GM21447 (cell line): ENCODE measurements at regions not wholly inside any gene's neighbourhood (a gene's known extent, or its start where the extent isn't known, plus 50 kb on each side); places are given as distances from the start of the nearest gene placed in this dataset.

Experiments used
- ATAC-seq: cut with Tn5 transposase; IDR thresholded peaks from one replicate; pipeline ENCODE4 v1.9.1; 2021; ENCODE audit not compliant: unreplicated experiment

DNA sequence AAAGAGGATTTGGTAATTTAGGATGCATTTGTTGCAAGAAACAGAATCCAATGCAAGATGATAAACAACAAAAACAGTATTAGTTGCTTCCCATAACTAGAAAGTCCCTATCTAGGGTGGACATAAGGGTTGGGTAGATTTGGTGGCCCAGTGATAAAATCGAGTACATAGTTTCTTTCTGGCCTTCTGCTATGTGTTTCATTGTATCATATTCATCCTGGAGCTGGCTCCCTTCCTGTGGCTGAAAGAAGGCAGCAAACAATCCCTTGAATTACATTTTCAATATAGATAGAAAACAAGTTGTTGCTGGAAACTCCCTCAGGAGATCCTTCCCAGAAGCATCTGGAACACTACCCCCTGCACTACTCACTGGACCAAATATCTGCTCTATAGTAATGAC, 135.1 kb downstream of the ID4 start:
- no peak for ATAC-seq

DNA sequence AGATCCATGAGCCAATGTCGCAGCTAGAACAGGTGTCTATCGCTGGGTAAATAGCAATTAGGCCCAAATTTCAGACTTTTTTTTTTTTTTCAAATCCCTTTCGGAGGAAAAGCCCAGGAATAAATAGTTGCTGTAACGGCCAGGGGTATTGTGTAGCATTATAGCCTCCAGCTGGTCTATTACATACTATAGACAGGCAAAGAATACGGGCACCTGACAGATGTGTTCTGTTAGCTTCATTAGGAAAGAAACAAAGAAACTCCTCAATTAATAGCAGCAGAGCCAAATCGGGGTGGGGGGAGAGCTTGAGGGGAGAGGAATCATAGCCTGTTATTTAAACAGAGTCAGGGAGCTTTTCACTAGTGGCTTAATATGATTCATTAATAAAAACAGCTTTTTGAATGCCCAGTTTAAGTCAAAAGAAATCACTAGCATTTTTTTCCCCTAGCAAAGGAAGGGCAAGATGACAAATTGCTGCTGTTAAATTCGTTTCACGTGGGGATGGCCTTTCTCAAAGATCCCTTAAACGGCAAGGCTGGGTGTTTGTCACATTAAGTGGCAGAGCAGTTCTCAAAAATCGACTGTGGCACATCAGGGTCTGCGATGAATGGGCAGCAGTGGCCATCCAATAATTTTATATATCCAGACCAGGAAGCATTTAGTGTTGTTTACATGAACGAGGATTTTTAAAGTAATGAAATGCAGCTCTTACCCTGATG, 139.4 kb downstream of the ID4 start:
- no peak for ATAC-seq

DNA sequence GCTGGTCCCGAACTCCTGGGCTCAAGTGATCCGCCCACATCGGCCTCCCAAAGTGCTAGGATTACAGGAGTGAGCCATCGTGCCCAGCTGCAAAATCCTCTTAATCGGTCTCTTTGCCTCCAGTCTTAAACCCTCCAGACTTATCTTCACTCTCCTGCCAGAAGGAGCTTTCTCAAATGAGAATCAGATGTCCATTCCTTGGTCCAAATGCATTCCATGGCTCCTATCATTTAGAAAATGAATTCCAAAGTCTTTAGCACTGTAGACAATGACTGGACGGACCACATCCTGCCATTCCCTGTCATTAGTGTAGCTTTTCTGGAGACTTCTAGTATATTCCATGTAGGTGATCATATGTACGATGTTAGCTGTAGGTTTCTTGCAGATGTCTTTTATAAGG, 141.9 kb downstream of the ID4 start:
- ATAC-seq, result no peak

DNA sequence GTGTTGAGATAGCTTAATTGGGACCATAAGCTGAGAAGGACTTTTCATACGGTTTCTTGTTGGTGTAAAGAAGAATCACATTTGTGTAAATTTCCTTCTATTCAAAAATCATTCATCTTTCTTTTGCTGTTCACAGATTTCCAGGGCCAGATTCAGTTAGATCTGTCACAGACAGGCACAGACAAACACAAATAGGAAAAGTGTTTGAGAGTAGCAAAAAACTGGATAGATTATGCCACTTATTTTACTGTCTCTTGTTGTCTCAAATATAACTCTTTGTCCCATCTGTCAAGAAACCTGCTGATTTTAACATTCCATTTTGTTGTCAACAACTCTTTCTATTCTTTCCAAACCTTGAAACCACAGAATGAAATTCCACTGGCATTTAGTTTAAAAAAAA, 142.8 kb downstream of the ID4 start:
- ATAC-seq, result no peak

- ATAC-seq, result no peak
These were observed 146.2 kb downstream of the ID4 start for GRCh38 chr6:19983374-19983773.

DNA sequence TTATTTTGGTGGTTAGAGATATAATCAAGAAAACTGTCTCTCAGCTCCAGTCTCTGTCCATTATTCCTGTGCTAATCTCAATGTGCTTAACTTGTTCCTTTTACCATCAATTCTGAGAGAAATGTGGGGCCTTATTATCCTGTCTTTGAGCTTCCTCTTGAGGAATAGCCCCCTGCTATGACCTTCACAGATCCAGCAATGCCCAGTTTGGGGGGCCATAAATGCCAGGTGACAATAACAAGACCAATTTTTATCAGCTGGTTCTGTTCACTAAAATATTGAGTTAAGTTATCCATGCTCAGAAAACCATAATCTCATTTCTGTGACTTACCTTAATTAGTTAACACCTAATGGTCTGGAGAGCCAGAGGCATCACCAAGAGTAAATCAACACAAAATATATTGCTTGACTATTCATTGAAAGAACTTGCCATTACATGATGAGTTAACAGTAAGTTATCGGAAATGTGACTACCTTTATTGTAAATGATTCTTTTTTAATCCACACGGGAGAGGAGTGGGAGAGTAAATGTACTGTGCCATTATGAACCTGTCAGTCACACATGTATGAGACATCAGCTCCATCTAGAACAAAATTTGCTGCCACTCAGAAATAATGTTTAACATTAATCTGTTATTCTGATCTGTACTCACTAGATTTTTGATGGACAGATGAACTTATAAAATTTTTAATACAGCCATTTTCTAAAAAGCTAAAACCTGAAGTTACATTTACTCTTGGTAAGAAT, 149.7 kb downstream of the ID4 start:
- no peak for ATAC-seq

- ATAC-seq, result no peak
These were observed 151.4 kb downstream of the ID4 start for GRCh38 chr6:19988555-19988954.

GRCh38 chr6:19991176-19991575, 154.0 kb downstream of the ID4 start:
- no peak for ATAC-seq

GRCh38 chr6:19994909-19995308, 157.7 kb downstream of the ID4 start:
- ATAC-seq, result no peak

GRCh38 chr6:19995575-19996257, 158.5 kb downstream of the ID4 start:
- ATAC-seq, result no peak

GRCh38 chr6:19997104-19997503, 159.9 kb downstream of the ID4 start:
- no peak for ATAC-seq

DNA sequence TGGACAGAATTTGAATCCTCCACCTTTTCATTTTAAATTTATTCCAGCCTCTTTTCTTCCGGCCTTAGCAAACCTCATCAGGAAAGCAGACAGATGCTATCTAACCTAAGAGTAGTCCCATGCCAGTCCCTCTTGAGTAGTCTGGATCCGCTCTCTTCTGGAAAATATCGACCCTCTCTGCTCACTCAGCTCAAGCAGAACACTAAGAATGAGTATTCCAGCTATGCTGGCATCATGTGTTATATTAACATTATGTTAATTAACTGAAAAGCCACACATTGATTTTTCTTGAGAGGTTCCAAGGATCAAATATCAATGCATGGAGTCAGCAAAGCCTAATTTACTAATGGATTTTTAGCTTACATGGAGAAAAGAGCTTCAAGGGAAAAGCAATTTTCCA, 161.4 kb downstream of the ID4 start:
- no peak for ATAC-seq

- ATAC-seq, result peak; percentile 90
These were observed 162.4 kb downstream of the ID4 start for GRCh38 chr6:19999319-20000191.

DNA sequence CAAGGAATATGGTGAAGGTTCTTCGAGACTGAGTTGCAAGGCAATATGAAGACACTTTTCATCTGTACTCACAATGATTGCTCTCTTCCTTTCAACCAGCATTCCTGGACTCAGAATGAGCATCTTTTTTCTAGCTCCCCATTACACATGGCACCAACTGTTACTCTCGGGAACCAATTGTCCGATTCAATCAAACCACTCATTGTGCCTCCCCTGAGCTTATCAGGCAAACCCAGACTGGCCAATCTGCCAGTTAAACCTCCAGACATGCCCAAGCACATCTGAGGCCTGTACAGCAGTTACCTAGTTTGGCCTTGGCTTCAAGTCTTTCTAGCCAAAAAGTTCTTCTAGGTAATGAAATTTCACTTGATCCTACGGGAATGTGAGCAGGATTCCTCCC, 164.1 kb downstream of the ID4 start:
- no peak for ATAC-seq

DNA sequence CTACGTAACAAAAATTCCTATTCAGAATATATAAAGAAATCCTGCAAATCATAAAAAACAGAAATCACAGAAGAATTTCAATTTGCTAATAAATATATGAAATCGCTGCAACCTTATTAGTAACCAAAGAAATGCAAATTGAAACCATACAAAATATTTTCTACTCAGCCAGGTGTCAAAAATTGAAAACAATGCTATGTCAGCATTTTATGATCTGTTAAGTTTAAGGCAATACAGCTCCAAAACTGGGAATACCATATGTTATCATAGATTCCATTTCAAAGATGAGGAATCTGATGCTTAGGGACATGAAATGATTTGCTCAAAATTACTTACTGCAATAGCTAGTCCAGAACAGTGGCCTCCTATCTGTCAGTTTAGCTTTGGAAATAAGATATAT, 168.9 kb downstream of the ID4 start:
- ATAC-seq, result no peak

GRCh38 chr6:20008131-20008530, 171.0 kb downstream of the ID4 start:
- ATAC-seq, result no peak

GRCh38 chr6:20013066-20013861, 176.1 kb downstream of the ID4 start:
- no peak for ATAC-seq

- ATAC-seq, result no peak
These were observed 177.3 kb downstream of the ID4 start for GRCh38 chr6:20014508-20014907.

DNA sequence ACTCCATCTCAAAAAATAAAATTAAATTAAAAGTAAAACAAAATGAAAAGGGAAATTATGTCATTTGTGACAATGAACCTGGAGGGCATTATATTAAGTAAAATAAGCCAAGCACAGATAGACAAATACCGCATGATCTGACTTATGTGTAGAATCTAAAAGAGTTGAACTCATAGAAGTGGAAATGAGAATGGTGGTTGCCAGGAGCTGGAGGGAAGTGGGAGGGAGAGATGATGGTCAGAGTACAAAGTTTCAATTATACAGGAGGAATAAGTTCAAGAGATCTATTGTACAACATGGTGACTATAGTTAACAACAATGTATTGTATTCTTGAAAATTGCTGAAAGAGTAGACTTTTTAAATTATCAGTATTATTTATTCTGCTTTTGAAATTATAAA, 183.4 kb downstream of the ID4 start:
- no peak for ATAC-seq

- ATAC-seq, result no peak
These were observed 184.6 kb downstream of the ID4 start for GRCh38 chr6:20021795-20022194.
